ENCODE measurements at regions not wholly inside any gene's neighbourhood (a gene's known extent, or its start where the extent isn't known, plus 50 kb on each side); places are given as distances from the start of the nearest gene placed in this dataset.

GRCh38 chr19:14322889-14323463 lies 58.3 kb upstream of the ADGRE5 start:
- TF ChIP-seq, protein P1, sequence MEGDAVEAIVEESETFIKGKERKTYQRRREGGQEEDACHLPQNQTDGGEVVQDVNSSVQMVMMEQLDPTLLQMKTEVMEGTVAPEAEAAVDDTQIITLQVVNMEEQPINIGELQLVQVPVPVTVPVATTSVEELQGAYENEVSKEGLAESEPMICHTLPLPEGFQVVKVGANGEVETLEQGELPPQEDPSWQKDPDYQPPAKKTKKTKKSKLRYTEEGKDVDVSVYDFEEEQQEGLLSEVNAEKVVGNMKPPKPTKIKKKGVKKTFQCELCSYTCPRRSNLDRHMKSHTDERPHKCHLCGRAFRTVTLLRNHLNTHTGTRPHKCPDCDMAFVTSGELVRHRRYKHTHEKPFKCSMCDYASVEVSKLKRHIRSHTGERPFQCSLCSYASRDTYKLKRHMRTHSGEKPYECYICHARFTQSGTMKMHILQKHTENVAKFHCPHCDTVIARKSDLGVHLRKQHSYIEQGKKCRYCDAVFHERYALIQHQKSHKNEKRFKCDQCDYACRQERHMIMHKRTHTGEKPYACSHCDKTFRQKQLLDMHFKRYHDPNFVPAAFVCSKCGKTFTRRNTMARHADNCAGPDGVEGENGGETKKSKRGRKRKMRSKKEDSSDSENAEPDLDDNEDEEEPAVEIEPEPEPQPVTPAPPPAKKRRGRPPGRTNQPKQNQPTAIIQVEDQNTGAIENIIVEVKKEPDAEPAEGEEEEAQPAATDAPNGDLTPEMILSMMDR (conservative IDR thresholded peaks at IDR 0.05 in 1 of 2, IDR thresholded peaks at IDR 0.05 in 1 of 2; ENCODE audit: extremely low read depth in 1 of 2, insufficient read depth in 1 of 2, low read depth in 1 of 2, low read length in 2 of 2), result no peak
- no peak for TF ChIP-seq EZH2 (IDR thresholded peaks at IDR 0.05; ENCODE audit: borderline replicate concordance, low read length)
